Stomach smooth muscle (tissue), 2 donors: ENCODE measurements at regions not wholly inside any gene's neighbourhood (a gene's known extent, or its start where the extent isn't known, plus 50 kb on each side); places are given as distances from the start of the nearest gene placed in this dataset.

Experiments
- H3K27ac ChIP-seq: one replicate; pipeline ENCODE4 v1.7.0; 2013; ENCODE audit warnings: mild to moderate bottlenecking, low read length, inconsistent platforms
- H3K27me3 ChIP-seq, 2 donors: one replicate each; pipeline ENCODE4 v1.7.0; 2013; ENCODE audit warnings: low read length in 2 of 2; ENCODE audit not compliant: insufficient read depth in 2 of 2, control insufficient read depth in 1 of 2
- H3K36me3 ChIP-seq, 2 donors: one replicate each; pipeline ENCODE4 v1.7.0; 2013; ENCODE audit warnings: low read length in 2 of 2; ENCODE audit not compliant: control insufficient read depth in 2 of 2, insufficient read depth in 2 of 2
- H3K4me1 ChIP-seq: one replicate; pipeline ENCODE4 v1.7.0; 2013; ENCODE audit warnings: low read length; ENCODE audit not compliant: control insufficient read depth, insufficient read depth
- H3K4me3 ChIP-seq, 2 donors: one replicate each; pipeline ENCODE4 v1.7.0; 2013; ENCODE audit warnings: low read length in 2 of 2
- H3K9ac ChIP-seq, 2 donors: one replicate each; pipeline ENCODE4 v1.7.0; 2013; ENCODE audit warnings: low read length in 2 of 2, mild to moderate bottlenecking in 1 of 2
- H3K9me3 ChIP-seq, 2 donors: one replicate each; pipeline ENCODE4 v1.7.0; 2013; ENCODE audit warnings: low read length in 2 of 2; ENCODE audit not compliant: control insufficient read depth in 2 of 2
- donor health status: healthy.
- donor health status: Pancreatic carcinoma.

DNA sequence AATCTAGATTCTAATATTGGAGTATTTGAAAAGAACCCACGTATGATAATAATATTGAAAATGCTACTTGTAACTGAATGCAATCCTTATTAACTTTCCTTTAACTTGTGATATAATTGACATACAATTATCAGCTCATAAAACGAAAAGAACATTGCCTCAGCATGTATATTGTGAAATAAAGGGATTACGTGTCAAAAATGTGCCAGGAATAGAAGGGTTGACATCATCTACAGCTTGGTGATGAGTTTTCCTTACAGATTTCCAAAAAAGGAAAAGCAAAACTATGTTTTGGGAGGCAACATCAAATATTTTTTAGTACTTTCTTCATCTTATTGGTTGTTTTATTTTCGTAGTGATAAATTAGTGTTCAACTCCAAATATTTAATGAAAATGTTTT, 266.0 kb upstream of the PTGER4 start:
- no peak overlapping the region for H3K4me3 ChIP-seq
- no peaks in the 10 kb centered on the region for H3K36me3 ChIP-seq
- no peaks in the 10 kb centered on the region for H3K27me3 ChIP-seq
- no peaks in the 10 kb centered on the region for H3K4me1 ChIP-seq
- no peak overlapping the region for H3K27ac ChIP-seq
- H3K9me3 ChIP-seq, result no peaks in the 10 kb centered on the region
- H3K9ac ChIP-seq, result no peak overlapping the region

DNA sequence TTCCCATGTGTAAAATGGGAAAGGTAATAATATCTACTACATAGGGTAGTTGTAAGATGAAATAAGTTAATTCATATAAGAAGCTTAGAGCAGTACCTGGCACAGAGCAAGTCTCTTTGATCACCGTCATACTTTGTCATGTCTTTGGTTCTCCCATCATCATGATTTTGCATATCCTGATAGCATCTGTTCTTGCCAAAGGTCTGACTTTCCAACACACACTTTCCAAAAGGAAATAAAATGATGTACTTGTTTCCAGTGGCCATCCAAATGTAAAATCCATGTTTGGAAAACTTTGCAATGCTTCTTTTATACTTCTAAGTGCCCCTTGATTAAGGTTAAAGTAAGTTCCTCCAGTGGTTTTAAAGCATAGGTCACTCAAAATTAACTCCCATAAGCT, 266.9 kb upstream of the PTGER4 start:
- H3K4me3 ChIP-seq, result no peak overlapping the region
- H3K9ac ChIP-seq, result no peak overlapping the region
- H3K27ac ChIP-seq, result no peak overlapping the region
- no peaks in the 10 kb centered on the region for H3K4me1 ChIP-seq
- H3K27me3 ChIP-seq, result no peaks in the 10 kb centered on the region
- H3K9me3 ChIP-seq, result no peaks in the 10 kb centered on the region
- H3K36me3 ChIP-seq, result no peaks in the 10 kb centered on the region

DNA sequence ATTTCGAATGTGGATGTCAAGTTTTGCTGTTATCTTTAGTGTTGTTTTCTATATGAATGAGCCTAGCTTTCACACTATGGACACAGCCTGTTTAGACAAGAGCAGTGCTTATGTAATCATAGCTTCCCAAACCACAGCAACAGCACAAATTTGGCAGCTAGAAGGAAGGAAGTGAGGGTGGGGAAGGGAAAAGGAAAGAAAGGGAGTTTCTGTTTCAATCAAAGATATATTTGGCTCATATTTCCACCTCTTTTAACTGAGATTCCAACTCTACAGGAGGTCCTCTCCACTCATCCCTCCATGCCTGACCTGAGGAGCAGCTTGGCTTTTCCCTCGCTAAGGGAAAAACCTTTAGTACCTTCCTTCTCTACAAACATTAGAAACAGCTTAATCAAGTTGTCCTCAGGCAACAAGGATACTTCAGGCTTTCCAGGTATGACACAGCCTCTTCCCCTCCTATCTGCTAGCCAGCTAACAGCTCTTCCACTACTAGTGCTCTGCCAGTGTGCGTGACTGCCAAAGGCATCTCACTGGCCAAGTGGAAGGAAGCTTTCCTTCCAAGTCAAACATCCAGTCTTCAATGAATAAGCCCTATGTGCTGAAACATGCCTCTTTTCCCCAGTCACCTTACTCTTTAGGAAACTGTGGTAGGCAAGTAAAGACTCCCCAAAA, 268.6 kb upstream of the PTGER4 start:
- Histone ChIP-seq H3K27ac (no peak overlapping the region), H3K36me3 (no peaks in the 10 kb centered on the region), H3K4me3 (no peak overlapping the region), H3K27me3 (no peaks in the 10 kb centered on the region), H3K9ac (no peak overlapping the region), H3K4me1 (no peaks in the 10 kb centered on the region), H3K9me3 (peaks cover 0 to 2% of the 10 kb centered on the region in 2 donors)

DNA sequence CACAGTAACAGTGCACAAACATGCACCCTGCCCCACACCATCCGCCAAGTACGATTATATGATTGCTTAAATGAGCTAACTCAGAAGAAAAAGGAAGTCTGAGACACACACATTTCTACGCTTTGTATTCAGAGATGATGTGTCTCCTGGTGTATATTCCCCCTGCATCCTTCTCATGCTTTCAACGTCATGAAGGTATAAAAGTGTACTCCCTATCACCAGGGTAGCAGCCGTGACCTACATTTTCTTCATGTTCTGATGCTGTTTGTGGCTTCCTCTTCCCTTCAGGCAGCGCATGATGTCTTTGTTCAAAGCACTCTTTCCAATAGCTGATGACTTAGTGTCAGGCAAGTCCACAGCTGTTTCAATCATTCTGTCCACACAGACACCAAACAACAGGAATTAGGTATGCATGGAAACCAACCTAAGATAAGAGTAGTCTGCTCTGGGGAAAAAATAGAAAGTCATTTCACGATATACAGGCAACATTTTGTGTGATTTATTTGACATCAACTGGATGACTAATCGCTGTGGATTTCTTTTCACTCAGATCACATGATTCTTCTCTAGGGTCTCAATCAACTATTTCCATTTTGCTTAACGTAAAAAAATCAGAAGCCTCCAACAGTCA, 269.4 kb upstream of the PTGER4 start:
- Histone ChIP-seq H3K27ac (no peak overlapping the region), H3K4me1 (no peaks in the 10 kb centered on the region)

DNA sequence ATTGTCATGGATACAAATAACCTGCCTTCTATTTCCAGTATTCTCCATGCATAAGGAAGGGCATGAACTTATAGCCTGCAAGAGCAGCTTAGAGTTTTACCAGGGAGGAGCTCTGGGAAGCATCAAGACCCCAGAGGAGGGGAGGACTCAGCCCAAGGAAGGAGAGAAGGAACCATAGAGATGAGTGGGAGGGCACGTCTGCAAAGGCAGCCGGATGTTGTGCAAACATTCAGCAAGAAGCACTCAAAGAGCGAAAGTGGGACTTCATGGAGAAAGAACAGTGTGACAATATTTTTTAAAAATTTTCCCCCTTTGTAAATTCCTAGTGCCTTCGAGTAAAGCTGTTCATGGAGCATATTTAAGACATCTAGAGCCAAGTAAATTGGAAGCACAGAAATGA, 270.1 kb upstream of the PTGER4 start:
- Histone ChIP-seq H3K4me3 (no peak overlapping the region), H3K27ac (no peak overlapping the region)

More for the DNA sequence above, 269.4 kb upstream of the PTGER4 start:
- no peaks in the 10 kb centered on the region for H3K36me3 ChIP-seq
- H3K27me3 ChIP-seq, result no peaks in the 10 kb centered on the region
- H3K4me3 ChIP-seq, result no peak overlapping the region
- H3K9me3 ChIP-seq, result peaks cover 0 to 2% of the 10 kb centered on the region in 2 donors
- no peak overlapping the region for H3K9ac ChIP-seq

DNA sequence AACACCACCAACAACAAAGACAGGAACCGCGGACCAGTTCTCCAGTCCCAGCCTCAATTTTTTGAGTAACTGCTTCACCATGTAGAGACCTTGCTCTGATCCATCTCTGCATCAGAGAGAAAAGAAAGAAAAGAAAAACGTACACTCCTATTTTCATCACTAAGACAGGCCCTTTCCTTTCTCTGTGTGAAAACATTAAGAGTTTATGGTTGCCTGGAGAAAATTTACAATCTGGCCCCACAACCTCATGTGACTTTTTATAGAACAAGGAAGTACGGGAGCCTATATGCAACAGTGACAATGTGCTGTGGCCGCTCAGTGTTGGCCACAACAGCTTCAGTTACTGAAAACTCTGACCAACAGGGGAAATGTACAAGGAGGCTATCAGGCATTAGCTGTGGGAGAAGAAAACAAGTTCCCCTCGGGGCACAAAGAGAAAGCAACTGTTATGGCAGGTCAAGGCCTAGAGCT, 272.9 kb upstream of the PTGER4 start:
- Histone ChIP-seq H3K4me1 (no peaks in the 10 kb centered on the region), H3K27ac (no peak overlapping the region)

More for the DNA sequence above, 270.1 kb upstream of the PTGER4 start:
- Histone ChIP-seq H3K9me3 (peaks cover 0 to 2% of the 10 kb centered on the region in 2 donors), H3K4me1 (no peaks in the 10 kb centered on the region), H3K36me3 (no peaks in the 10 kb centered on the region), H3K27me3 (no peaks in the 10 kb centered on the region), H3K9ac (no peak overlapping the region)

DNA sequence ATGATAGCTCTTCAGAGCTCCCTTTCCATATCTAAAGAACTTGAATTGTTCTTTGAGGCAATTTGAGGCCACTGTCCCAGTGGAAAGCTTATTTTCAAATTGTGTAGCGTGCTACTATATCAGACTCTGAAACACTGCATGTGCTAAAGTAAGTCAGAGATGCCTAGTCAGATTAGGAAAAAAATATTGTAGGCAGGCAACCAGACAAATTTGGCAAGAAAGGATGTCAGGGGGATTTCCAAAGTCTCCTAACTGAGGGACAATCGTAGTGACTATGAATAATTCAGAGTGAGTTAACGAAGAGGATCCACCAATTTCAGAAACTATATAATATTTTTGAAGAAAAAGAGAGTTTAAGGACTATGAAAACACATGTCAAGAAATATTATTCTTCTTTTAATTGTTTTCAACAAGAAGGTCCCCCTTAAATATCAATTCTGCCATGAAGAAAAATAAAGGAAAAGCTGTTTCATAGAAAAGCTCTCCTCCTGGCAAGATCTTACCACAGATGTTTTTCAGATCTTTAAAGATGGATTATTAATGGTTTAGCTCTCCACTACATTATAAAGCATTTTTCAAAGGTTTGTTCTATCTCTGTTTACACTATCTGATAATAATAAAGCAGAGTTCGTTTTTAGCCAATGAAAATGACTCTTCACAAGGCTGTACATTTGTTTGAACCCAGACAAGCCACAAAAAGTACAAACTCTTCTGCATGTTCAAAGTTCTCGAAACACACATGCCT, 273.5 kb upstream of the PTGER4 start:
- H3K9ac ChIP-seq, result no peak overlapping the region
- H3K9me3 ChIP-seq, result peaks cover 0 to 2% of the 10 kb centered on the region in 2 donors
- H3K4me3 ChIP-seq, result no peak overlapping the region
- no peaks in the 10 kb centered on the region for H3K4me1 ChIP-seq
- no peaks in the 10 kb centered on the region for H3K27me3 ChIP-seq
- H3K36me3 ChIP-seq, result no peaks in the 10 kb centered on the region
- H3K27ac ChIP-seq, result no peak overlapping the region

More for the DNA sequence above, 272.9 kb upstream of the PTGER4 start:
- Histone ChIP-seq H3K36me3 (no peaks in the 10 kb centered on the region), H3K4me3 (no peak overlapping the region), H3K9ac (no peak overlapping the region), H3K9me3 (peaks cover 0 to 2% of the 10 kb centered on the region in 2 donors), H3K27me3 (no peaks in the 10 kb centered on the region)

DNA sequence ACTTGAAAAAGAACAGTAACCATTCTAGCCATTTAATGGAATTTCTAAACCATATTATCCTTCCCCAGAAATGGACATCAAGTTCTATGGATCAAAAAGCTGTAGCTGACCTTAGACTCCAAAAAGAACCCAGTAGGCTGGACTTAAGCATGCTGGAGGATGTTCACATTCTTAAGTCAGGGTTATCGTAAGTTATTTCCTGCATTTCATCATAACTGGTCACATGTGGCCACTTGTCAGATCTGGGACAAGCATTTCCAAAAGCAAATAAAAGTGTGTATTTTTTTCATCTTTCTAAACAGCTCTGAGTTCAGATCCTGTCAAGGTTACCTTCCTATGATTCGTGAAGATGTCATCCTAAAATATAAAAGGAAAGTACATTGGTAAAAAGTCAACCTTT, 274.5 kb upstream of the PTGER4 start:
- no peaks in the 10 kb centered on the region for H3K27me3 ChIP-seq
- H3K27ac ChIP-seq, result peak overlapping the region; percentile 18
- H3K36me3 ChIP-seq, result no peaks in the 10 kb centered on the region
- no peaks in the 10 kb centered on the region for H3K4me1 ChIP-seq
- no peak overlapping the region for H3K4me3 ChIP-seq
- peaks cover 0 to 2% of the 10 kb centered on the region in 2 donors for H3K9me3 ChIP-seq
- no peak overlapping the region for H3K9ac ChIP-seq

DNA sequence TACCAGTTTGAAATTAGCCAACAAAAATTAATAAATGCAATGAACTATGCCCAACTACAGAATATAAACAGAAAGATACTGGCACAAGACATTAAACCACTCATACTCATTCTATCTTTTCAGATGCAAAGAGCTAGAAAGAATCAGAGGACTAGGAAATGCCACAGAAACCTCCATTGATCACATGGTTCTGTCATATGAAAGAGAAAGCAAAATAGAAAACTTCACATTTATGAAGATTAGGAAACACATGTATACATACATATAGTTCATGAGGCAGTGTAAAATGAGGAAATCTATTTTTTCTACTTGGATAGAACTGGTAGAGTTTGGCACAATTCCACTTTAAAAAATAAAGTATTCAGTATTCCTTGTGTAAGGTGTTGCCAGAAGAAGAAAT, 275.1 kb upstream of the PTGER4 start:
- H3K27ac ChIP-seq, result no peak overlapping the region
- no peak overlapping the region for H3K9ac ChIP-seq
- H3K27me3 ChIP-seq, result no peaks in the 10 kb centered on the region
- H3K9me3 ChIP-seq, result peaks cover 0 to 2% of the 10 kb centered on the region in 2 donors
- H3K4me1 ChIP-seq, result no peaks in the 10 kb centered on the region
- no peaks in the 10 kb centered on the region for H3K36me3 ChIP-seq
- no peak overlapping the region for H3K4me3 ChIP-seq

DNA sequence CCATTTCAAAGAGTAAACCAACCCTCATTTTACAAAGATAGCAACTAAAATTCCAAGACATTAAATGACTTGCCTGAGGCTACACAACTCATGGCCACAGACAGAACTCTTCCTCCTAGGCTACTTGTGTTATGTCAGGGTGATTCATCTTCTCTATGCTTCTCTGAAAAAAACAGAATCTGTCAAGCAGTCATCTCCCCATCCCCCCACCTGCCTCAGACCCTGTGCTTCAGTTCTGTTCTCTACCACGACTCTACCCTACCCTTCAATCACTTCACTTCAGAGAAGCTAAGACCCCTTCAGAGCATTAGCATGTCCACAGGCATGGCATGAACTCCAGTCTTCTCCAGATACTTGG, 277.7 kb upstream of the PTGER4 start:
- Histone ChIP-seq H3K4me1 (no peaks in the 10 kb centered on the region), H3K36me3 (no peaks in the 10 kb centered on the region), H3K9me3 (peaks cover 0 to 2% of the 10 kb centered on the region in 2 donors), H3K27me3 (no peaks in the 10 kb centered on the region), H3K4me3 (no peak overlapping the region), H3K27ac (no peak overlapping the region), H3K9ac (no peak overlapping the region)
